Esophagus (tissue), 2 donors: ENCODE measurements at regions not wholly inside any gene's neighbourhood (a gene's known extent, or its start where the extent isn't known, plus 50 kb on each side); places are given as distances from the start of the nearest gene placed in this dataset.

Experiments used
- H3K27ac ChIP-seq, 2 donors: one replicate each; pipeline ENCODE4 v1.5.1; 2013; ENCODE audit warnings: low read depth in 2 of 2, mild to moderate bottlenecking in 2 of 2, inconsistent platforms in 1 of 2, low read length in 1 of 2, moderate library complexity in 1 of 2
- H3K27me3 ChIP-seq, 2 donors: one replicate each; pipeline ENCODE4 v1.6.1; 2013; ENCODE audit warnings: low read length in 2 of 2, control low read depth in 1 of 2, mild to moderate bottlenecking in 1 of 2; ENCODE audit not compliant: insufficient read depth in 2 of 2, control insufficient read depth in 1 of 2
- H3K36me3 ChIP-seq, 2 donors: one replicate each; pipeline ENCODE4 v1.6.1; 2013; ENCODE audit warnings: low read length in 1 of 2; ENCODE audit not compliant: control insufficient read depth in 2 of 2, insufficient read depth in 2 of 2
- H3K4me1 ChIP-seq, 2 donors: one replicate each; pipeline ENCODE4 v1.6.1; 2013; ENCODE audit warnings: low read length in 1 of 2; ENCODE audit not compliant: control insufficient read depth in 2 of 2, insufficient read depth in 2 of 2
- H3K4me3 ChIP-seq, 2 donors: one replicate each; pipeline ENCODE4 v1.5.1; 2013; ENCODE audit warnings: low read length in 2 of 2, mild to moderate bottlenecking in 2 of 2, low read depth in 1 of 2, moderate library complexity in 1 of 2
- H3K9me3 ChIP-seq, 2 donors: one replicate each; pipeline ENCODE4 v1.6.1; 2013; ENCODE audit warnings: mild to moderate bottlenecking in 2 of 2, low read depth in 1 of 2, low read length in 1 of 2, moderate library complexity in 1 of 2; ENCODE audit not compliant: control insufficient read depth in 2 of 2, insufficient read depth in 1 of 2
- WGBS, 2 donors: extraction: QIAGEN DNeasy Blood & Tissue Kit; methylation state at CpG; one replicate each; pipeline ENCODE4 v1.1.7; 2013; 5-methylcytosine and 5-hydroxymethylcytosine counted together
- donor health status: healthy with polysubstance abuse.
- donor health status: Bipolar disorder and iron deficiency.

DNA sequence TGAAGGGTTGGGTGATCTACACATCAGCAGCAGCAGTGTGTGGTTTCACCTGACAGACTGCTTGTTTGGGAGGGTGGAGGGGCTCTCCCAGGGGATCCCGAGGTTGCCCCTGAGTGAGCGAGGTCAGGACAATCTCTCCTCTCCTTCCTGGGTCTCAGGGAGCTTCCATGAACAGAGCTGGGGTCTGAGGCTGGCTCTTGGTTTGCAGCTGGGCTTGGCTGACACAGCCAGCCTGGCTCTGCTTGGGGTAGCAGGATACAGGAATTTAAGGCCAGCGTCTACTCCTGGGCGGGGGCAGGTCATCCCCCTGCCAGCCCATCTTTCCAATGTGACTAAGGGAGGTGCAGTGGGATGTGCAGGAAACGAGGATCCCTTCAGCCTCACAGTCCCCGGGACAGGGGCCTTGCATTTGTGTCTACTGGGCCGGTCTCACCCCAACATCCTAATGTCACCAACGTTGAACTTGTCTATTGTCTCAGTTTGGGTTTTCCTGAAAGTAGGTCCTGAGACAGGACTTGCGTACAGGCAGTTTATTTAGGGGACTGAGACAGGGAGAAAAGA is 262.6 kb upstream of the HDAC4 start:
- Histone ChIP-seq H3K27me3 (no peaks in the 10 kb centered on the region), H3K27ac (no peak overlapping the region), H3K9me3 (no peaks in the 10 kb centered on the region), H3K36me3 (no peaks in the 10 kb centered on the region), H3K4me3 (no peak overlapping the region), H3K4me1 (peaks cover 3 to 8% of the 10 kb centered on the region in 2 donors)
- 83 to 88% methylated on average over 9 of the region's 9 CpGs for WGBS, 2 donors

DNA sequence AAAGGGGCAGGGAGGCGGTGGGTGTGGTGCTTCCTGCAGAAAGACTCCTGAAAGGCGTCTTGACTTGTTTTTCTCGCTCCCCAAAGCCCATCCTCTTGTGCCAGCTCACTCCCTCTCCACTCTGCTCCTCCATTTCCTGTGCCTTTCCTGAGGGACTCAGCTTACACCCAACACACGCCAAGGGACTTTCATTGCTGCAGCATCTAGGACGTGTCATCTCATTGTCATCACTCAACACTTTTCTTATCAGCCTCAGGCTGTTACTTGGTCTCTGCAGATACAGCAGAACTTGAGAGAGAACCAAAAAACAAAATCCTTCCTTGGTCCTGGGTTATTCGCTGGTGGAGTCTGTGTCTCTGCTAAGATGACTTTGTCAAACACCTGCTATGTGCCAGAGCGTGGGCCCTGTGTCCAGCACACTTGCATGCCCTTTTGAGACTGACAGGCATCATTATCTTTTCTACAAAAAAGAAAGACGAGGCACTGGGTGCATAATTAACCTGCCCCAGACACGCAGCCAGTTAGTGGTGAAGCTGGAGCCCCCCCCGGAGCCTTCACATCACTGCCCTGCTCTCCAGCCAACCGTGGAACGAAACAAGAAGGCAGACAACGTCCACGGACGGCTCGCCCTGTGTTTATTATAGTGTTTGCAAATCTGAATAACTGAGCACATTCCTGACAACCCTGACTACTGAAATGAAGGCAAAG is 261.7 kb upstream of the HDAC4 start:
- no peak overlapping the region for H3K27ac ChIP-seq
- H3K4me3 ChIP-seq: no peak overlapping the region
- H3K36me3 ChIP-seq: no peaks in the 10 kb centered on the region
- no peaks in the 10 kb centered on the region for H3K9me3 ChIP-seq
- H3K27me3 ChIP-seq: no peaks in the 10 kb centered on the region
- 57 to 58% methylated on average over 16 of the region's 16 CpGs for WGBS, 2 donors
- H3K4me1 ChIP-seq: peaks cover 3 to 8% of the 10 kb centered on the region in 2 donors

DNA sequence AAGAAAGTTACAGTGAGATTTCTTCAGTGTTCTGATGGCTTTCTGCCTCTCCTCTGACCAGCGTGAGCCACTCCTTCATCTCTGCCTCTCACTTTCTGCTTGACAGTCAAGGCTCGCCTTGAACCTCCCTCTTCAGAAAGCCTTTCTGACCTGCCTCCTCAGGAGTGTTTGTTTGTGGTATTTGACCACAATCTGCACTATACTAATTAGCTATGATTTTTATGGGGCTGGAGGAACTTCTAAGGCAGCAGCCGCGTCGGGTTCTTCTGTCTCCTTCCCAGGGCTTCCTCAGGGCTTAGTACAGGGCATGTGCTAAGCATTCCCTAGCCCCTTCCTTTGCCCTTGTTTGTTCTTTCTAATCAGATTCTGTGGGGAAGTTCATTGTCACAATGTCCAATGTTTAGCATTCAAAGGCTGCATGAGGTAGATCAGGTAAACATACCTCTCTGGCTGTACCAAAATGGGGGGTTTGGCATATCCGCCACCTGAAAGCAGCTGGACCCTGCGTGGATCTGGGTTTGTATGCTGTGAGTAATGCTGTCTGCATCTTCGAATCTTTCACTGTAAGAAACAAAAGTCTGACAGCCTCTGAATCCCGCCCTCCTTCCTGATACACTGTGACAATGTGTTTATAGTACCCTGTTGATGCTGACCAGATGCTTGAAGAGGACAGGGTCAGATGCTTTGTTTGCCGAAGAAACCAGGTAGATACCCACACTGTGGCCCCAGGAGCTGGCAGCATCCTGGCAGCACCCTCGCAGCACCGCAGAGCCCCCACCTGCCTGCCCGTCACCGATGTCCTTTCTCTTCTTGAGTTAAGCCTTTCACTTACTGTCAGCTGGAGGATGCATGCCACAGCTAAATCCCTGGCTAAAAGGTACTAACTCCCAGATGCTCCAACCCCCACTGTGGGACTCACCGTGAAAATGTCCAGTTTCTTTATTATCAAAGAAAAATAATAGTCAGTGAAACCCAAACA is 260.8 kb upstream of the HDAC4 start:
- peaks cover 3 to 8% of the 10 kb centered on the region in 2 donors for H3K4me1 ChIP-seq
- WGBS, 2 donors: 41 to 45% methylated on average over 15 of the region's 15 CpGs
- no peaks in the 10 kb centered on the region for H3K36me3 ChIP-seq
- no peak overlapping the region for H3K27ac ChIP-seq
- H3K9me3 ChIP-seq: no peaks in the 10 kb centered on the region
- H3K27me3 ChIP-seq: no peaks in the 10 kb centered on the region
- no peak overlapping the region for H3K4me3 ChIP-seq

DNA sequence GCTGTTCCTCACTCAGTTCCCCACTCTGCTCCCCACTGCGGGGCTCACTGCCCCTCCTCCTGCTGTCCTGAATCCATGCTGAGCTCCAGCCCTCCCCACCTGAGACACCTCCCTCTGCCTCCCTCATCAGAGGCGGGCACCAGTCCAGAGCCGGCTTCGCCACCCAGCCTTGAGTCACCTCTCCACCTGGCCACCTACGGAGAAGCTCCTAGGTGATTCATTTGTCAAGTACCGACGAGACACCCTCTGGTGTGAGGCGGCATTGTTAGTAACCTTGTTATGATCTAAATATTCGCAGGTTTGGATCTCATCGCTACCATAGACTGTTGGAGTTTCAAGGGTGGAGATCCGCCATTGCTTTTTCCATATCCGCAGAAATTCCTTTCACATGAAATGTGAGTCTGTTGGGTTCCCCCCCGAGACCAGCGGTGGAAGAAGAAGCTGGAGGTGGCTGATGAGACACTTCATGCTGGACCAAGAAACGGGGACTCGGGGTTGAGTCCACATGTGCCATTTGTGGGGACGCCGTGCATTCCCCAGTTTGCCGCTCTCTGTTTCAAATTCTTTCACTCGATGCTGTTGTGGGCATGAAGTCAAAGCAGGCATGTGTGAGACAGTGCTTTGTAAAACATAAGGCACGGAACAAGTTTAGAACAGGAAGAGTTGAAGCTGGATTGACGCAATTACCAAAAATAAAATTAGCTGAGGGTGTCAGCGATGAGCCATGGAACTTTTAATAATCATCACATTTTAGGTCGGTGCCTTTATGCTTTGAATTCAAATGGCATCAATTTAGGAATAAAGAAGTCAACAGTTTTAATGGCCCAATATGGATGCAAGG is 259.8 kb upstream of the HDAC4 start:
- Histone ChIP-seq H3K27me3 (no peaks in the 10 kb centered on the region), H3K4me1 (peaks cover 3 to 8% of the 10 kb centered on the region in 2 donors), H3K27ac (peak overlapping the region in 1 of 2 donors; percentile 51), H3K4me3 (no peak overlapping the region), H3K9me3 (no peaks in the 10 kb centered on the region), H3K36me3 (no peaks in the 10 kb centered on the region)
- WGBS, 2 donors: 66 to 71% methylated on average over 24 of the region's 24 CpGs

DNA sequence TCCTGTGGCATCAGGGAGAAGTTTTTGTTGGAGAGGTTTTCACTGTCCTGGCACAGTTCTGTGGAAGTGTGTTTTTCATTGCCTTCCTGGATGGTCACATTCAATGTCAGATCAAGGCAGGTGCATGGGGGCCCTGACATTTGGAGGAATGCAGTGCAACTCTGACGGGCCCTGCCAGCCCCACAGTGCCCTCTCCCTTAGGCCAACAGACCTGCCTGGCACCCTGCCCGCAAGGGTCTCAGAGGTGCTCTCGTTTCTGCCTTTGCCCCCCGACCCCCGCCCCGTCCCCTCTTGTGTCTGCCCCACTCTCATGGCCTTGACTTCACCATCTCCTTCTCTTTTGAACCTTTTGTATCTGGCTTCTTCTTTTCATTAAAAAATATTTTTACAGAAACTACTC is 257.2 kb upstream of the HDAC4 start:
- H3K4me3 ChIP-seq: no peak overlapping the region
- no peak overlapping the region for H3K27ac ChIP-seq
- WGBS, 2 donors: 77 to 84% methylated on average over 6 of the region's 6 CpGs

DNA sequence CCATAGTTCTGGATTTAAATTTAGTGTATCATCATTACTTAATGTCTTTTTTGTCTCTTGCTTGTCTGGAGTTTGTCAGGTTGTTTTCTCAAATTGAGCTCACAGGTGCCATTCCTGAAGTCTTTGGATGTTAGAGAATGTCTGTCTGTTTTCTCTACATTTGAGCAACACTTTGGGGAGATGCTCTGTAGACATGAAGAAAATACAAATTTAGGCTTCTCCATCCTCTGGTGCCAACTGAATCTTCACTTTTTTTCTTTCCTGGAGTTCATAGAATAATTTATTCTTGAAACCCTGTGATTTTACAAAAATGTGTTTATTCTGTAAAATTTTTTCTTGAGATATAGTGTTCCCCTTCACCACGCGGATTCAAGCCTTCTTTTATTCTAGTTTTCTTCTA is 256.4 kb upstream of the HDAC4 start:
- H3K9me3 ChIP-seq: no peaks in the 10 kb centered on the region
- no peak overlapping the region for H3K27ac ChIP-seq
- no peaks in the 10 kb centered on the region for H3K27me3 ChIP-seq
- no peak overlapping the region for H3K4me3 ChIP-seq
- peaks cover 3 to 6% of the 10 kb centered on the region in 2 donors for H3K4me1 ChIP-seq
- WGBS, 2 donors: 88 to 89% methylated on average over 2 of the region's 2 CpGs
- H3K36me3 ChIP-seq: no peaks in the 10 kb centered on the region

More for the DNA sequence above, 257.2 kb upstream of the HDAC4 start:
- Histone ChIP-seq H3K27me3 (no peaks in the 10 kb centered on the region), H3K4me1 (peaks cover 3 to 8% of the 10 kb centered on the region in 2 donors), H3K36me3 (no peaks in the 10 kb centered on the region), H3K9me3 (no peaks in the 10 kb centered on the region)

DNA sequence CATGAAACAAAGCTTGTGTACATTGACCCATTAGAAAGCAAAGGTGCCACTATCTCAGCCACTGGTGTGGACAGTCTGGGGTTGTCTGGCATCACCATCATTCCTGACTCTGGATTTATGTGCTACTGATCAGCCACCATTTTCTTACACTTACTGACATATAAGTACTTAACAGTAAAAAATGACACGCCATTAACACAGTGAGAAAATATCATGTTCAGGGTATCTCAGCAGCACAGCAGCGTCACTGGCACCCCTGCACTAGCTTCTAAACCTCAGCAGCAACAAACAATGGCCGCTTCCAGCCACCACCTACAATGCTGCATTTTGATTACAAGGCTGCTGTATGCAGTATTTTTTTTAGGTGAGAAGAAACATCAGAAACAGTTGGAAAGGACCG is 253.4 kb upstream of the HDAC4 start:
- no peaks in the 10 kb centered on the region for H3K27me3 ChIP-seq
- no peak overlapping the region for H3K4me3 ChIP-seq
- WGBS, 2 donors: 79 to 83% methylated on average over 4 of the region's 4 CpGs
- H3K9me3 ChIP-seq: no peaks in the 10 kb centered on the region
- no peaks in the 10 kb centered on the region for H3K4me1 ChIP-seq
- H3K36me3 ChIP-seq: no peaks in the 10 kb centered on the region
- H3K27ac ChIP-seq: no peak overlapping the region

DNA sequence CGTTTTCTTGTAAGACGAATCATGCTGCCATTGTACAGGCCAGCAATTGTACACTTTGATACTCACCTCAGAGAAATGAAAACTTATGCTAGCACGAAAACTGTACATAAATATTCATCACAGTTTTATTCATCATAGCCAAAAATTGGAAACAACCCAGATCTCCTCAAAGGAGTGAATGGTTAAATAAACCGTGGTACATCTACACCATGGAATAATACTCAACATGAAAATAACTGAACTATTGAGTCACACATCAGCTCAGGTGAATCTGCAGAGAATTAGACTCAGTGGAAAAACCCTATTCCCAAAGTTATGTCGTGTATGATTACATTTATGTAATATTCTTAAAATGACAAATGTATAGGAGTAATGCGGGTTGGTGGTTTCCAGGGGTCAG is 251.0 kb upstream of the HDAC4 start:
- Histone ChIP-seq H3K9me3 (peaks cover 2 to 3% of the 10 kb centered on the region in 2 donors), H3K4me1 (peaks cover 0 to 2% of the 10 kb centered on the region in 2 donors), H3K4me3 (no peak overlapping the region), H3K27me3 (no peaks in the 10 kb centered on the region), H3K27ac (no peak overlapping the region), H3K36me3 (no peaks in the 10 kb centered on the region)
- WGBS, 2 donors: 78 to 85% methylated on average over 6 of the region's 6 CpGs

DNA sequence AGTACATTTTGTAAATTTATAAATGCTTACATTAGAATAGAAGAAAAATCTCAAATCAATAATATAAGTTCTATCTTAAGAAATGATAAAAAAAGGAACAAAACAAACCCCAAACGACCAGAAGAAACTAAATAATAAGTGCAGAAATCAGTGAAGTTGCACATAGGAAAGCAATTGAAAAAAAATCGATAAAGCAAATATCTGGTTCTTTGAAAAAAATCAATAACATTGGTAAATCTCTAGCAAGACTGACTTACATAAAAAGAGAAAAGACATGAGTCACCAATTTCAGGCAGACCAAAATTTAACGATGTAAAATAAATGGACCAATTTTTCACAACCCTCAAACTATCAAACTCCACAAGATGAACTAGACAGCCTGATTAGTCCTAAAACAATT is 249.9 kb upstream of the HDAC4 start:
- 73 to 74% methylated on average over 3 of the region's 3 CpGs for WGBS, 2 donors
- H3K27me3 ChIP-seq: no peaks in the 10 kb centered on the region
- H3K9me3 ChIP-seq: peaks cover 2 to 3% of the 10 kb centered on the region in 2 donors
- H3K4me3 ChIP-seq: no peak overlapping the region
- H3K27ac ChIP-seq: no peak overlapping the region
- H3K4me1 ChIP-seq: peaks cover 0 to 2% of the 10 kb centered on the region in 2 donors
- H3K36me3 ChIP-seq: no peaks in the 10 kb centered on the region
